ENCODE measurements at regions not wholly inside any gene's neighbourhood (a gene's known extent, or its start where the extent isn't known, plus 50 kb on each side); places are given as distances from the start of the nearest gene placed in this dataset.

GRCh38 chr4:130393642-130394041 lies 1297.7 kb downstream of the C4orf33 start:
- DNase-seq: no peak

GRCh38 chr4:130395871-130396270 lies 1299.9 kb downstream of the C4orf33 start:
- no peak for DNase-seq

- DNase-seq: no peak
These were observed 1307.3 kb downstream of the C4orf33 start for GRCh38 chr4:130403221-130403620.

- no peak for DNase-seq
These were observed 1320.3 kb downstream of the C4orf33 start for GRCh38 chr4:130416228-130416627.

- no peak for DNase-seq
These were observed 1323.4 kb downstream of the C4orf33 start for GRCh38 chr4:130419211-130419975.

- DNase-seq: no peak
These were observed 1326.3 kb downstream of the C4orf33 start for GRCh38 chr4:130422261-130422660.

GRCh38 chr4:130424211-130424610 lies 1328.3 kb downstream of the C4orf33 start:
- no peak for DNase-seq

- DNase-seq: no peak
These were observed 1336.3 kb downstream of the C4orf33 start for GRCh38 chr4:130432289-130432688.

GRCh38 chr4:130449741-130450140 lies 1353.8 kb downstream of the C4orf33 start:
- DNase-seq: no peak

GRCh38 chr4:130468340-130468739 lies 1372.4 kb downstream of the C4orf33 start:
- no peak for DNase-seq

GRCh38 chr4:130478406-130478805 lies 1382.5 kb downstream of the C4orf33 start:
- no peak for DNase-seq

- DNase-seq: no peak
These were observed 1383.1 kb downstream of the C4orf33 start for GRCh38 chr4:130479020-130479419.

- DNase-seq: no peak
These were observed 1383.7 kb downstream of the C4orf33 start for GRCh38 chr4:130479674-130480073.

GRCh38 chr4:130484826-130485225 lies 1388.9 kb downstream of the C4orf33 start:
- no peak for DNase-seq

GRCh38 chr4:130485371-130485770 lies 1389.4 kb downstream of the C4orf33 start:
- no peak for DNase-seq

GRCh38 chr4:130486186-130486585 lies 1390.2 kb downstream of the C4orf33 start:
- DNase-seq: no peak

- no peak for DNase-seq
These were observed 1390.9 kb downstream of the C4orf33 start for GRCh38 chr4:130486841-130487240.

- no peak for DNase-seq
These were observed 1414.7 kb downstream of the C4orf33 start for GRCh38 chr4:130510661-130511060.

GRCh38 chr4:130511776-130512175 lies 1415.8 kb downstream of the C4orf33 start:
- DNase-seq: no peak

GRCh38 chr4:130524057-130524456 lies 1428.1 kb downstream of the C4orf33 start:
- DNase-seq: no peak

- DNase-seq: no peak
These were observed 1434.6 kb downstream of the C4orf33 start for GRCh38 chr4:130530505-130530904.

GRCh38 chr4:130534651-130535050 lies 1438.7 kb downstream of the C4orf33 start:
- no peak for DNase-seq

GRCh38 chr4:130542953-130543352 lies 1447.0 kb downstream of the C4orf33 start:
- no peak for DNase-seq

GRCh38 chr4:130545171-130545570 lies 1449.2 kb downstream of the C4orf33 start:
- no peak for DNase-seq

GRCh38 chr4:130545596-130545995 lies 1449.6 kb downstream of the C4orf33 start:
- no peak for DNase-seq

Data from NCI-H146 (cell line).